Mesothelial cell of epicardium (in vitro differentiated cells): ENCODE measurements at regions not wholly inside any gene's neighbourhood (a gene's known extent, or its start where the extent isn't known, plus 50 kb on each side); places are given as distances from the start of the nearest gene placed in this dataset.

ENCODE experiments used
- DNase-seq, 2 experiments: peaks; one replicate each; pipeline ENCODE4 v3.0.0; 2021; ENCODE audit warnings: low spot score in 2 of 2; ENCODE audit not compliant: unreplicated experiment in 2 of 2
- H3K27ac Mint-ChIP-seq: 2 replicates; pipeline ENCODE4 v1.8.0; 2021; ENCODE audit warnings: mixed read lengths
- H3K27me3 Mint-ChIP-seq: 2 replicates; pipeline ENCODE4 v1.8.0; 2021; ENCODE audit warnings: low read depth, mixed read lengths
- H3K36me3 Mint-ChIP-seq: 2 replicates; pipeline ENCODE4 v1.8.0; 2021; ENCODE audit warnings: mixed read lengths
- H3K4me1 Mint-ChIP-seq: 2 replicates; pipeline ENCODE4 v1.8.0; 2021; ENCODE audit warnings: mixed read lengths
- H3K4me3 Mint-ChIP-seq: 2 replicates; pipeline ENCODE4 v1.8.0; 2021; ENCODE audit warnings: mild to moderate bottlenecking, moderate library complexity, mixed read lengths
- H3K9me3 Mint-ChIP-seq: 2 replicates; pipeline ENCODE4 v1.8.0; 2021; ENCODE audit warnings: mixed read lengths
- TF ChIP-seq, protein P1 (sequence below): fragments of 200-600 bp; sonication (generic); IDR thresholded peaks from one replicate; pipeline ENCODE4 v1.5.0; 2021; ENCODE audit warnings: antibody characterized with exemption; ENCODE audit not compliant: unreplicated experiment

GRCh38 chr2:217459016-217459415 lies 543.8 kb downstream of the TNS1 start:
- Mint-ChIP-seq H3K9me3 (peaks cover 8% of the 10 kb centered on the region), H3K27ac (no peak overlapping the region), H3K4me3 (no peak overlapping the region), H3K27me3 (no peaks in the 10 kb centered on the region), H3K4me1 (no peaks in the 10 kb centered on the region), H3K36me3 (no peaks in the 10 kb centered on the region)
- DNase-seq, result no peak
- TF ChIP-seq, protein P1, sequence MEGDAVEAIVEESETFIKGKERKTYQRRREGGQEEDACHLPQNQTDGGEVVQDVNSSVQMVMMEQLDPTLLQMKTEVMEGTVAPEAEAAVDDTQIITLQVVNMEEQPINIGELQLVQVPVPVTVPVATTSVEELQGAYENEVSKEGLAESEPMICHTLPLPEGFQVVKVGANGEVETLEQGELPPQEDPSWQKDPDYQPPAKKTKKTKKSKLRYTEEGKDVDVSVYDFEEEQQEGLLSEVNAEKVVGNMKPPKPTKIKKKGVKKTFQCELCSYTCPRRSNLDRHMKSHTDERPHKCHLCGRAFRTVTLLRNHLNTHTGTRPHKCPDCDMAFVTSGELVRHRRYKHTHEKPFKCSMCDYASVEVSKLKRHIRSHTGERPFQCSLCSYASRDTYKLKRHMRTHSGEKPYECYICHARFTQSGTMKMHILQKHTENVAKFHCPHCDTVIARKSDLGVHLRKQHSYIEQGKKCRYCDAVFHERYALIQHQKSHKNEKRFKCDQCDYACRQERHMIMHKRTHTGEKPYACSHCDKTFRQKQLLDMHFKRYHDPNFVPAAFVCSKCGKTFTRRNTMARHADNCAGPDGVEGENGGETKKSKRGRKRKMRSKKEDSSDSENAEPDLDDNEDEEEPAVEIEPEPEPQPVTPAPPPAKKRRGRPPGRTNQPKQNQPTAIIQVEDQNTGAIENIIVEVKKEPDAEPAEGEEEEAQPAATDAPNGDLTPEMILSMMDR, result no peak

GRCh38 chr2:217456016-217456415 lies 546.8 kb downstream of the TNS1 start:
- H3K36me3 Mint-ChIP-seq, result no peaks in the 10 kb centered on the region
- H3K4me1 Mint-ChIP-seq, result peaks cover 14% of the 10 kb centered on the region
- H3K9me3 Mint-ChIP-seq, result peaks cover 10% of the 10 kb centered on the region
- DNase-seq, result no peak
- no peaks in the 10 kb centered on the region for H3K27me3 Mint-ChIP-seq
- TF ChIP-seq, protein P1, result no peak
- no peak overlapping the region for H3K27ac Mint-ChIP-seq
- H3K4me3 Mint-ChIP-seq, result no peak overlapping the region

DNA sequence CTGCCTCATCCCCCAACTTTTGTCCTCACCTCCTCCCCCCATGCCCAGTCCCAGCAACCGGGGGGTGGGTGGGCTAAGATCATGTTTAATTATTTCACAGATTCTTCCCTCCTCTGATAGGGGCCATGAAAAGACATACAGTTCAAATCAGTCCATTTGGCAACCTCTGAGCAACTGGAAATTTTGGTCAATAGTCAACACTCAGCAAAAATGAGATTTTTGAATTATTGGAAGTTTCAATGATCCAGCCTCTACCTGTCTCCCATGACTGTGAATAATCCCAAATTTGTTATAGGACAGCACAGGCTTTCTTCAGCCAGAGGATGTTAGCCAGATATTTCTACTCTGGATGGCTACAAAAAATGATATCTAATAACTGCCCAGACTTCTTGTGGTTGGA lies 549.9 kb downstream of the TNS1 start:
- Mint-ChIP-seq H3K27me3 (no peaks in the 10 kb centered on the region), H3K4me3 (no peak overlapping the region), H3K4me1 (peaks cover 15% of the 10 kb centered on the region), H3K9me3 (peaks cover 9% of the 10 kb centered on the region), H3K27ac (no peak overlapping the region), H3K36me3 (no peaks in the 10 kb centered on the region)
- no peak for DNase-seq
- TF ChIP-seq, protein P1, result no peak

DNA sequence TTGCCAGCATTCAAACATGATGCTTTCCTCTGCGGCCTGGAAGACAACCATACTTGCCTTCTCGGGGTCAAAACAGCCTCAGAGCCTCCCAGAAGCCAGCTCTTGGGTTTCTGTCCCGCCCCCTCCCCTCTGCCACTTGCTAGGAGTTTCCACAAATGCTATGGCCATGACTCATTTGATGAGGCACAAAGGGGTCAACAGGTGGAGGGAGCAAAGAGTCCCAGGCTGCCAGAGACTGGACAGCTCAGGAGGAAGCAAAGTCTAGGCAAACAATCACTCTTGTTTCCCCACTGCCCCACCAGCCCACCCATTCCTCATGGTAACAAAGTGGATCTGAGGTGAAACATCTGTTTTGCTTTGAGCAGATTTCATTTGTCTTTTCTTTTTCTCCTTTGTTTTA lies 551.1 kb downstream of the TNS1 start:
- TF ChIP-seq, protein P1, result no peak
- H3K27me3 Mint-ChIP-seq, result no peaks in the 10 kb centered on the region
- H3K36me3 Mint-ChIP-seq, result no peaks in the 10 kb centered on the region
- H3K9me3 Mint-ChIP-seq, result peaks cover 4% of the 10 kb centered on the region
- H3K27ac Mint-ChIP-seq, result peak overlapping the region; percentile 23
- DNase-seq, result no peak
- H3K4me1 Mint-ChIP-seq, result peaks cover 15% of the 10 kb centered on the region
- no peak overlapping the region for H3K4me3 Mint-ChIP-seq

GRCh38 chr2:217449444-217449843 lies 553.4 kb downstream of the TNS1 start:
- TF ChIP-seq, protein P1, result no peak
- no peak overlapping the region for H3K27ac Mint-ChIP-seq
- no peak overlapping the region for H3K4me3 Mint-ChIP-seq
- peaks cover 18% of the 10 kb centered on the region for H3K4me1 Mint-ChIP-seq
- H3K27me3 Mint-ChIP-seq, result no peaks in the 10 kb centered on the region
- peaks cover 4% of the 10 kb centered on the region for H3K9me3 Mint-ChIP-seq
- no peaks in the 10 kb centered on the region for H3K36me3 Mint-ChIP-seq
- DNase-seq, result no peak

GRCh38 chr2:217448860-217449259 lies 553.9 kb downstream of the TNS1 start:
- no peaks in the 10 kb centered on the region for H3K27me3 Mint-ChIP-seq
- H3K36me3 Mint-ChIP-seq, result no peaks in the 10 kb centered on the region
- no peak overlapping the region for H3K4me3 Mint-ChIP-seq
- H3K27ac Mint-ChIP-seq, result no peak overlapping the region
- TF ChIP-seq, protein P1, result no peak
- no peak for DNase-seq
- peaks cover under 1% of the 10 kb centered on the region for H3K9me3 Mint-ChIP-seq
- peaks cover 18% of the 10 kb centered on the region for H3K4me1 Mint-ChIP-seq
